ENCODE measurements at regions not wholly inside any gene's neighbourhood (a gene's known extent, or its start where the extent isn't known, plus 50 kb on each side); places are given as distances from the start of the nearest gene placed in this dataset.
"Not testable (repeated sequence)": the region's sequence is repeated elsewhere in the genome, so short reads cannot be mapped to it uniquely, and the experiment has no call there.

GRCh38 chr5:88615767-88616166 is 267.2 kb downstream of the MEF2C start:
- not testable (repeated sequence) for DNase-seq (ENCODE audit: low spot score)

- no peak for DNase-seq (ENCODE audit: low spot score)
Measured at GRCh38 chr5:88613051-88613450, 269.9 kb downstream of the MEF2C start.

- DNase-seq (ENCODE audit: low spot score) = no peak
Measured at GRCh38 chr5:88610586-88610985, 272.4 kb downstream of the MEF2C start.

DNA sequence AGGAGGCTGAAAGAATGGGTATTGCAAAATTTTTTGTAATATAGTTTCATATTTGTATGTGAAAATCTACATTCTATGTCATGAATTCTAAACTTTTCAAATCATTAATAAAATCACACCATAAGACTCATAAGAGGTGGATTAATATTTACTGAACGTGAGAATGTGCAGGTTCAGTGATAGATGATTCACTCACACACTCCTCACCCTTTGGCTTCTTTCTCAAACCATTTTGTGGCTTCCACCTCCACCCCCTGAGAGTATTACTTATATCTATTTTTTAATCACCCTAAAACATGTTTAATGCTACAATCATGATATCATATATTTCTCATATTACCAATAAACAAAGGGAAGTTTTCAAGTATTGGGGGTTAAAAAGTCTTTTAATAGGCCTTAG is 275.5 kb downstream of the MEF2C start:
- DNase-seq (ENCODE audit: low spot score) = no peak

GRCh38 chr5:88606626-88607025 is 276.4 kb downstream of the MEF2C start:
- DNase-seq (ENCODE audit: low spot score) = no peak

DNA sequence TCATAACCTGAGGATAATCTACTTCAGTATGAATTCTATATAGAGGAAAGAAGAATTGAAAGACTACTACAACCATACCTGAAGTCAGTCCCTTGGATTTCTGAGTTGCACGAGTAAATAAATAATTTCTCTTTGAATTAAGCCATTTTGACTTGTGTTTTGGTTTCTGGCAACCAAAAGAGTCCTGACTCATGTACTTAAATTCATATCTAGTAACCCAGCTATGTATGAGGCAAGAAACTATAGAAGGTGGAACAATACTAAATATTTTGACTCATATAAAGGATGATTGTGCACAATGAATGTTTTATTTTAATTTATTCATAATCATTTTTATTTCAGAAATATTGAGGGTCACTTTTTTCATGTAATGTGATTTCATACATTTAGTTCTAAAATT is 276.8 kb downstream of the MEF2C start:
- no peak for DNase-seq (ENCODE audit: low spot score)

DNA sequence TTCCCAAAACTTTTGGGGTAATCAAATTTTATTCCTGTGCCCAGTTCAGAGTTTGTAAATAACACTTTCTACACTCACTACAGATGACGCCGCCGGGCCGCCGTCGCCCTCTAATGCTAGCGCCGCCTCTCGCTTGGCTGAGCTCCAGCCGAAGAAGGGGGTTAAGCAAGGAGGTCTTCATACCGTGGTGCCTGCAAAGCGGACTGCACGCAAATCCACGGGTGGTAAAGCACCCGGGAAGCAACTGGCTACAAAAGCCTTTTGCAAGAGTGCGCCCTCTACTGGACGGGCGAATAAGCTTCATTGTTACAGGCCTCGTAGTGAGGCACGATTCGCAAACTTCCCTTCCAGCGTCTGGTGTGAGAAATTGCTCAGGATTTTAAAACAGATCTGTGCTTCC is 280.4 kb downstream of the MEF2C start:
- no peak for DNase-seq (ENCODE audit: low spot score)

DNA sequence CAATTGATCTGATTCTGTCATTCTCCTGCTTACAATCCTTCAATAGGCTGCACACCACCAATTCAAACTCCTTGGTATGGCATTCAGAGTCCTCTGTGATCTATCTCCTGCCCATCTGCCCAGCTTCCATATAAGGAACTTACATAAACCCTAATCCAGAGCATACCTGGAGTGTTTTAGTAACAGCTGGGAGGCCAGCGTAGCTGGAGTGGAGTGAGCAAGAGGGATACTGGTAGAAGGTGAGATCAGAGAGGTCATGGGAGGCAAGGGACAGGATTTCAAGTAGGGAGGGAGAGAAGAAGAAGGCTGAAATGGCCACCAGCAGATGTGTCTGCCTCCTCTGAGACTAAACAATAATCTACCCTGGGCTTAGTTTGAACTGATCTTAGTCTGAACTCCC is 288.5 kb downstream of the MEF2C start:
- no peak for DNase-seq (ENCODE audit: low spot score)

GRCh38 chr5:88588609-88589008 is 294.4 kb downstream of the MEF2C start:
- DNase-seq (ENCODE audit: low spot score) = no peak

DNA sequence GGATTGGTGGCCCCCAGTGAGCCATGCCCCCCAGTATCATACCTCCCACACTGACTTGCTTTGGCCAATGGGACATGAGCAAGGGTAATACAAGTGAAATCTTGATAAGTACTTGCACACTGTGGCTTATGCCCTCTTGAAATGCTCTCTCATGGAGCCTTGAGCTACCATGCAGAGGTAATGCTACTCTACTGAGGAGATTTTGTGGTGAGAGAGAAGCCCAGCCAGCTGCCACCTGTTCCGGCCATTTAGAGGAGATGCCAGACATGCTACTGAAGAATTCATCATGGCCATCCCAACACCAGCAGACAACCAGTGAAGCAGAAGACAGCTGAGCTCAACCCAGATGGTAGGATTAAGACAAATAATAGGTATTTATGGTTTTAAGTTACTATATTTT is 299.5 kb downstream of the MEF2C start:
- no peak for DNase-seq (ENCODE audit: low spot score)

DNA sequence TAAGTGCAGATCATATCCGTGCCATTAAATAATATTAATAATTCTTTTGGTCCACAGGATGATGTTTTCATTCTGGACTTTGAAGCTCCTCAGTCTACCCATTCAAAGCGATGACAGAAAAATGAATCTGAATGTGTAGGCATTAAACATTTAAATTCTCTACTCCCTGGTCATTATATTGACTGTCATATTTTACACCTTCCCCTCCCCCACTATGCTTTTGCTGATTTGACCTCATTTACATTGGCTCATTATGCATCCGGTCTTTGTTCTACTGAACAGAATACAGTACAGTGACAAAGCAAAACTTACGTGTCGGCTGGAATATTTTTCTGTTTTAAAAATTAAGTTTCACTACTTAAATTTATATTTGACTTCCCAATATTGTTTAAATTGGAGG is 289.7 kb upstream of the TMEM161B start:
- no peak for DNase-seq (ENCODE audit: low spot score)

GRCh38 chr5:88557881-88558280 is 289.2 kb upstream of the TMEM161B start:
- DNase-seq (ENCODE audit: low spot score) = no peak

DNA sequence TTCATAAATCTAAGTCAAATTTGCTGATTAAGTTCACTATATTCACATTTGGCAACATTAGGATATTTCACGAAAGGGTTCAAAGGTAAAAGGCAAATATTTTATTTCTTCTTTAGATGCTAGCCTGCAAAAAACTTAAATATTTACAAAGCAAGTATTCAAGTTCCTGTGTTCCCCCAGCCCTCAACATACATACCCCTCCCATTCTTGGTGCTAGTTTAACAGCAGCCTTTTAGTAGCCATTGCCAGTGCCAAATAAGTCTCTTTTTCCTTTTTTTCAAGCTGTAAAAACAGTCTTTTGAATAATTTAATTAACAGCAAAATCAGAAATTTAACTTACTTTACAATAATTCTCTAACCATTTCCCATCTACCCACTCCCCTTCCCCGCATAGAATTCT is 288.5 kb upstream of the TMEM161B start:
- no peak for DNase-seq (ENCODE audit: low spot score)

- DNase-seq (ENCODE audit: low spot score) = no peak
Measured at GRCh38 chr5:88556406-88556805, 287.8 kb upstream of the TMEM161B start.

DNA sequence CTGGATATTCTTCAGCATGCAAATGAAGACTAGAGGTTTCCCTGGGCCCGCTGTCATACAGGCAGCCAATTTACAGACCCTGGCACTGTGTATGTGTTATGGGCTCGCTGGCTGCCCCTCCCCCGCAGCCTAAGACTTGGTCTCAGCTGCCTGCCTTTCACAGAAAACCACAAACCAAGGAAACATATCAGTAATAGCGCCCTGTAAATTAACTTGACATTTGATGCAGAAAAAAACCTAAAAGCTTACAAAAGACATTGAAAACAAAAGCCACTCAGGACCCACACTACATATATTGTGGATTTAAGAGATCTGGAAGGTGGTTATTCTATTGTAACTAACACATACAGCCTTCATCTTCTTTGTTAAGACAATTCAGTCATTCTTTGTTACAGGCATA is 287.0 kb upstream of the TMEM161B start:
- DNase-seq (ENCODE audit: low spot score) = no peak

- DNase-seq (ENCODE audit: low spot score) = no peak
Measured at GRCh38 chr5:88553986-88554385, 285.3 kb upstream of the TMEM161B start.

- no peak for DNase-seq (ENCODE audit: low spot score)
Measured at GRCh38 chr5:88553136-88553875, 284.7 kb upstream of the TMEM161B start.

- DNase-seq (ENCODE audit: low spot score) = no peak
Measured at GRCh38 chr5:88552426-88552825, 283.8 kb upstream of the TMEM161B start.

DNA sequence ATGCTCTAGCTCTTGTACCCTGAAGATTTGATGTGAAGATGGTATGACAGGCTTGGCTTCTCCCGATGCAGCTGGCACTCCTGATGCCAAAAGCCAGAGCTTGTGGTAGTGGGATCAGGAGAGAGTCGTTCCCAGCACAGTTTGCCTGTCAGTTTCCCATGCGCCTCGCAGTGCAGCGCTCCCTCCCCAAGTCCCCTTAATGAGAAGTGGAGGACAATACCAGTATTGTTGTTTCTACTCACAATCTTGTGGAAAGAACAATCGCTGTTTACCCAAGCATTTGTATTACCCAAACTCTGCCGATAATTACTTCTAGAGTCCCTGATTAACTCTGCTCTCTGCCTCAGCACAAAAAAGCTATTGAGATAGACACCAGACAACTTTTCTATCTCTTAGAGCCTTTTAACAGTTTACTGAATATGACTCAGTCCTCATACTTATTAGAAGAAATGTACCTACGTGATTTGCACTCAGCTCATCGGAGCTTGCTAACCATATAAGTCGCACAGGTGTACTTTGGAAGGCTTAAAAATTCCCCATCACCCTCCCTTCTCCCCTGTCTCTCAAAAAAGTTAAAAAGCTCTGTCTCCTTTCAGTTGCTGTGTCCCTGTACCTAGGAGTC is 283.2 kb upstream of the TMEM161B start:
- DNase-seq (ENCODE audit: low spot score) = no peak

DNA sequence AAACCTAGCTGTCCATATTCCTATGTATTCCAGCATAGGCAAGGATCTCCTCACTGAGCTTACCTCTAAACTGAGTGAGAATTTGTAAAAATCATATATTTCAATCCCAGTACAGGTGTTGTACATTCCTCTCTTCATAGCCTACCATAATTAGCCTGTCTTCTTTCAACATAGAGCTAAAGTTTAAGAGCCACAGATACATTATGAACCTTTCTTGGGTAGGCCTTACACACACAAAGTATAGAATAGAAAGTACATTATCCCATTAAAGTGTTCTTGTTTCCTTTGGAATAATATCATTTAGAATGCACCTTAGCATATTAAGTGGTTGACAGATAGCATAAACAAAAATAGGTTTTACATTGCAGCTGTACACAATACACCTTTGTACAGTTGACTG is 282.1 kb upstream of the TMEM161B start:
- DNase-seq (ENCODE audit: low spot score) = no peak

- DNase-seq (ENCODE audit: low spot score) = no peak
Measured at GRCh38 chr5:88548136-88548805, 279.6 kb upstream of the TMEM161B start.

GRCh38 chr5:88545338-88545737 is 276.7 kb upstream of the TMEM161B start:
- DNase-seq (ENCODE audit: low spot score) = no peak

DNA sequence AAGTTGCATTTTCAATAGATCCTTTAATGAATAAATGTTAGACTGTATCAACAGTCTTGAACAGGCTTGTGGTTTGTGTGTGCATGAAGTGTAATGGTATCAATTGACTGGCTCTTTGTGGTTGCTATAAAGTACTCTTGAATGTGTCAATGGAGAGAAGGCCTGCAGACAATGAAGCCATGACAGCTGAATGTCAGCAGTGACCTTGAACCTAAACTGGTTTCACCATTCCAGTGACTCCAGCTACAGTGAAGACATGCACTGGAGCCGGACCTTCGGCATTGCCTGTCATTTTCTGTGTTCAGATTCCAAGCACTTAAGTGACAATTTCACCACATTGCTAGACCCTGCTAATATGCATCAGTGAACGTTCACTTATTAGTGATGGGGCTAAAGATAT is 276.0 kb upstream of the TMEM161B start:
- no peak for DNase-seq (ENCODE audit: low spot score)
